ENCODE measurements at regions not wholly inside any gene's neighbourhood (a gene's known extent, or its start where the extent isn't known, plus 50 kb on each side); places are given as distances from the start of the nearest gene placed in this dataset.

GRCh38 chr13:109587689-109588088 is 198.7 kb downstream of the IRS2 start:
- Histone ChIP-seq H3K27me3 (no peaks in the 10 kb centered on the region), H3K27ac (no peak overlapping the region), H3K4me3 (no peak overlapping the region), H3K4me1 (no peaks in the 10 kb centered on the region), H3K9me3 (no peaks in the 10 kb centered on the region), H3K36me3 (no peaks in the 10 kb centered on the region)
- ATAC-seq: no peak
- TF ChIP-seq CTCF (IDR thresholded peaks at IDR 0.05): no peak
- TF ChIP-seq EP300 (IDR thresholded peaks at IDR 0.05): no peak
- no peak for TF ChIP-seq POLR2A (IDR thresholded peaks at IDR 0.05)
- TF ChIP-seq POLR2AphosphoS5 (IDR thresholded peaks at IDR 0.05): no peak

GRCh38 chr13:109586509-109587346 is 199.7 kb downstream of the IRS2 start:
- Histone ChIP-seq H3K27me3 (no peaks in the 10 kb centered on the region), H3K4me3 (no peak overlapping the region), H3K27ac (no peak overlapping the region), H3K4me1 (no peaks in the 10 kb centered on the region), H3K36me3 (no peaks in the 10 kb centered on the region), H3K9me3 (no peaks in the 10 kb centered on the region)
- ATAC-seq: no peak
- no peak for TF ChIP-seq POLR2AphosphoS5 (IDR thresholded peaks at IDR 0.05)
- TF ChIP-seq POLR2A (IDR thresholded peaks at IDR 0.05): no peak
- no peak for TF ChIP-seq CTCF (IDR thresholded peaks at IDR 0.05)
- no peak for TF ChIP-seq EP300 (IDR thresholded peaks at IDR 0.05)
- 61 to 70% methylated on average over 5 to 9 of the region's 9 CpGs for WGBS, 2 donors (ENCODE audit: low coverage in 1 of 2)

- H3K36me3 ChIP-seq: no peaks in the 10 kb centered on the region
- no peaks in the 10 kb centered on the region for H3K4me1 ChIP-seq
- 58 to 79% methylated on average over 5 of the region's 5 CpGs for WGBS, 2 donors (ENCODE audit: low coverage in 1 of 2)
- H3K9me3 ChIP-seq: no peaks in the 10 kb centered on the region
- no peak for ATAC-seq
- no peak overlapping the region for H3K27ac ChIP-seq
- H3K4me3 ChIP-seq: no peak overlapping the region
- H3K27me3 ChIP-seq: no peaks in the 10 kb centered on the region
- TF ChIP-seq CTCF (IDR thresholded peaks at IDR 0.05) (no peak), POLR2A (IDR thresholded peaks at IDR 0.05) (no peak), POLR2AphosphoS5 (IDR thresholded peaks at IDR 0.05) (no peak), EP300 (IDR thresholded peaks at IDR 0.05) (no peak)
These were observed 201.5 kb downstream of the IRS2 start for GRCh38 chr13:109584844-109585361.

GRCh38 chr13:109577191-109577700 is 209.1 kb downstream of the IRS2 start:
- Histone ChIP-seq H3K27ac (no peak overlapping the region), H3K4me3 (no peak overlapping the region), H3K36me3 (no peaks in the 10 kb centered on the region), H3K9me3 (no peaks in the 10 kb centered on the region), H3K27me3 (no peaks in the 10 kb centered on the region), H3K4me1 (no peaks in the 10 kb centered on the region)
- 95 to 100% methylated on average over 1 to 2 of the region's 2 CpGs for WGBS, 2 donors (ENCODE audit: low coverage in 1 of 2)
- no peak for ATAC-seq
- TF ChIP-seq EP300 (IDR thresholded peaks at IDR 0.05) (no peak), CTCF (IDR thresholded peaks at IDR 0.05) (no peak), POLR2A (IDR thresholded peaks at IDR 0.05) (no peak)

GRCh38 chr13:109576331-109576813 is 210.0 kb downstream of the IRS2 start:
- Histone ChIP-seq H3K9me3 (no peaks in the 10 kb centered on the region), H3K27ac (no peak overlapping the region), H3K36me3 (no peaks in the 10 kb centered on the region), H3K4me1 (no peaks in the 10 kb centered on the region), H3K27me3 (no peaks in the 10 kb centered on the region), H3K4me3 (no peak overlapping the region)
- WGBS, 2 donors (ENCODE audit: low coverage in 1 of 2): 59 to 66% methylated on average over 5 to 6 of the region's 6 CpGs
- no peak for TF ChIP-seq POLR2AphosphoS5 (IDR thresholded peaks at IDR 0.05)
- TF ChIP-seq CTCF (IDR thresholded peaks at IDR 0.05): no peak
- TF ChIP-seq EP300 (IDR thresholded peaks at IDR 0.05): no peak
- no peak for TF ChIP-seq POLR2A (IDR thresholded peaks at IDR 0.05)
- ATAC-seq: no peak

All from gastroesophageal sphincter (tissue), 4 donors.